HEK293T (cell line): ENCODE measurements at regions not wholly inside any gene's neighbourhood (a gene's known extent, or its start where the extent isn't known, plus 50 kb on each side); places are given as distances from the start of the nearest gene placed in this dataset.

Experiments
- CTCF ChIA-PET: fragments of 350-600 bp; formaldehyde crosslinking; extraction: SDS; loops from one replicate; lab custom pipeline; 2021; ENCODE audit warnings: antibody characterized with exemption, inconsistent platforms; lab: Yijun Ruan, JAX
- POLR2A ChIA-PET: fragments of 350-600 bp; formaldehyde crosslinking; extraction: SDS; loops from one replicate; lab custom pipeline; 2020; ENCODE audit warnings: antibody characterized with exemption, inconsistent platforms; lab: Yijun Ruan, JAX
- DNase-seq: peaks from one replicate; pipeline ENCODE4 v3.0.0; 2012; ENCODE audit warnings: mixed read lengths; ENCODE audit errors: extremely low spot score
- ARNT ChIP-seq: fragments of 450-650 bp; IDR thresholded peaks from 2 replicates; pipeline ENCODE4 v1.6.1; 2017; ENCODE audit warnings: mild to moderate bottlenecking
- BHLHE40 ChIP-seq: fragments of 450-650 bp; IDR thresholded peaks from 2 replicates; pipeline ENCODE4 v1.6.1; 2016; ENCODE audit warnings: mild to moderate bottlenecking, moderate library complexity, borderline replicate concordance
- CTBP1 ChIP-seq: fragments of 450-650 bp; IDR thresholded peaks from 2 replicates; pipeline ENCODE4 v1.6.1; 2016; ENCODE audit warnings: borderline replicate concordance
- ELF4 ChIP-seq: fragments of 450-650 bp; IDR thresholded peaks from 2 replicates; pipeline ENCODE4 v1.6.1; 2017; ENCODE audit warnings: antibody characterized with exemption
- FOXA1 ChIP-seq: fragments of 450-650 bp; IDR thresholded peaks from 2 replicates; pipeline ENCODE4 v1.6.1; 2016; ENCODE audit warnings: mild to moderate bottlenecking
- FOXK2 ChIP-seq: fragments of 450-650 bp; IDR thresholded peaks from 2 replicates; pipeline ENCODE4 v1.6.1; 2016; ENCODE audit warnings: mild to moderate bottlenecking
- FOXM1 ChIP-seq: fragments of 450-650 bp; IDR thresholded peaks from 2 replicates; pipeline ENCODE4 v1.6.1; 2017; ENCODE audit warnings: mild to moderate bottlenecking, borderline replicate concordance
- HDGF ChIP-seq: fragments of 450-650 bp; IDR thresholded peaks from 2 replicates; pipeline ENCODE4 v1.6.1; 2017; ENCODE audit warnings: antibody characterized with exemption, borderline replicate concordance
- L3MBTL2 ChIP-seq: fragments of 450-650 bp; conservative IDR thresholded peaks from 2 replicates; pipeline ENCODE4 v1.6.1; 2016; ENCODE audit warnings: mild to moderate bottlenecking
- LEF1 ChIP-seq: fragments of 450-650 bp; IDR thresholded peaks from 2 replicates; pipeline ENCODE4 v1.6.1; 2017; ENCODE audit warnings: mild to moderate bottlenecking, borderline replicate concordance
- NFRKB ChIP-seq: fragments of 450-650 bp; IDR thresholded peaks from 2 replicates; pipeline ENCODE4 v1.6.1; 2016; ENCODE audit warnings: mild to moderate bottlenecking, moderate library complexity
- SP1 ChIP-seq: fragments of 450-650 bp; IDR thresholded peaks from 2 replicates; pipeline ENCODE4 v1.6.1; 2017
- SUZ12 ChIP-seq: fragments of 450-650 bp; IDR thresholded peaks from 2 replicates; pipeline ENCODE4 v1.6.1; 2016; ENCODE audit warnings: mild to moderate bottlenecking
- TARDBP ChIP-seq: fragments of 450-650 bp; IDR thresholded peaks from 2 replicates; pipeline ENCODE4 v1.6.1; 2016
- ZNF384 ChIP-seq: fragments of 450-650 bp; IDR thresholded peaks from 2 replicates; pipeline ENCODE4 v1.6.1; 2016
- TF ChIP-seq, protein P1 (sequence below): fragments of 450-650 bp; IDR thresholded peaks from 2 replicates; pipeline ENCODE4 v1.6.1; 2016

DNA sequence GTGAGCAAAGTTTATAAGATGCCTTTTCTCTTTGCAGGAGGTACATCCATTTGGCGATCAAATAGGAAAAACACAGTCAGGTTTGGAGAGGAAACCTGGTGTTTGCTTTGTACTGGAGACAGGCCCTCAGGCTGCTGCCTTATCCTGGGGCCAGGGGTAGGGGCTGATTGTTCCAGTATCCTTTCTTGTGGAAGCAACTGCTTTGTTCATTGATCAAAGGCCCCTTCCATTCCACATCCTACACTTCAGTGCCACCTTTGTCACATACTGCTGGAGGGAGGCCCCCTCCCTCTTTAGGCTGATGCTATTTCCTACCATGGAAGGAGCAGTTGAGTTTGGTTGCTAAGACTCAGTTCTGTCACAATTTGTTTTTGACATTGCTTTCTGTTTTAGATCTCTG, 778.1 kb downstream of the TLR4 start:
- POLR2A ChIA-PET = no interaction called here
- TF ChIP-seq NFRKB = no peak
- TF ChIP-seq FOXM1 = no peak
- no peak for TF ChIP-seq ZNF384
- no peak for TF ChIP-seq BHLHE40
- no peak for TF ChIP-seq CTBP1
- TF ChIP-seq FOXA1 = no peak
- TF ChIP-seq LEF1 = no peak
- TF ChIP-seq ELF4 = no peak
- no peak for TF ChIP-seq ARNT
- no peak for TF ChIP-seq SUZ12
- TF ChIP-seq, protein P1, sequence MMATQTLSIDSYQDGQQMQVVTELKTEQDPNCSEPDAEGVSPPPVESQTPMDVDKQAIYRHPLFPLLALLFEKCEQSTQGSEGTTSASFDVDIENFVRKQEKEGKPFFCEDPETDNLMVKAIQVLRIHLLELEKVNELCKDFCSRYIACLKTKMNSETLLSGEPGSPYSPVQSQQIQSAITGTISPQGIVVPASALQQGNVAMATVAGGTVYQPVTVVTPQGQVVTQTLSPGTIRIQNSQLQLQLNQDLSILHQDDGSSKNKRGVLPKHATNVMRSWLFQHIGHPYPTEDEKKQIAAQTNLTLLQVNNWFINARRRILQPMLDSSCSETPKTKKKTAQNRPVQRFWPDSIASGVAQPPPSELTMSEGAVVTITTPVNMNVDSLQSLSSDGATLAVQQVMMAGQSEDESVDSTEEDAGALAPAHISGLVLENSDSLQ = no peak
- no peak for TF ChIP-seq FOXK2
- no peak for TF ChIP-seq L3MBTL2
- TF ChIP-seq HDGF = no peak
- TF ChIP-seq SP1 = no peak
- TF ChIP-seq TARDBP = no peak
- CTCF ChIA-PET = no interaction called here
- DNase-seq = no peak

GRCh38 chr9:118483677-118484076, 779.5 kb downstream of the TLR4 start:
- CTCF ChIA-PET = no interaction called here
- no peak for DNase-seq
- POLR2A ChIA-PET = no interaction called here

DNA sequence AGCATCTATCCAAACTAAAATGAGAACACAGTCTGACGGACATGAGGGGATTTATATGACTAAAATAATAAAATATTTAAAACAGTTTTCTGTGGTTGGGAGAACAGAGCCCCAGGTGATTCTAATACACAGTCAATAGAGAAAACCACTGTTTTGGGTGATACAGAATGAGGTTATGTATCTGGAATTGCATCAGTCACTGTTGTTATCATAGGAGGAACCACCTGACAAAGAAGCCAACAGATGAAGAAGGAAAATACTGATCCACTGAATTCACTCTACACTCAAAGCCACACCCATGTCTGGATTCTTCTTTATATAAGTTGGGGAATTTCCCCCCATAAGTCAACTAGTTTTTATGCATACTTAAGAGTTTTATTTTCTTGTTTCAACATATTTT, 799.0 kb downstream of the TLR4 start:
- DNase-seq = no peak
- TF ChIP-seq FOXK2 (no peak), ZNF384 (no peak), CTBP1 (no peak), SP1 (no peak), BHLHE40 (no peak), TARDBP (no peak), FOXA1 (no peak), ELF4 (no peak), NFRKB (no peak), LEF1 (no peak), SUZ12 (no peak), FOXM1 (no peak), HDGF (no peak), L3MBTL2 (no peak), ARNT (no peak)
- TF ChIP-seq, protein P1 = no peak
- CTCF ChIA-PET = no interaction called here
- POLR2A ChIA-PET = no interaction called here

More at GRCh38 chr9:118483677-118484076, 779.5 kb downstream of the TLR4 start:
- TF ChIP-seq FOXM1 (no peak), FOXK2 (no peak), ELF4 (no peak), BHLHE40 (no peak), L3MBTL2 (no peak), ARNT (no peak), FOXA1 (no peak), NFRKB (no peak), ZNF384 (no peak), CTBP1 (no peak), TARDBP (no peak), SUZ12 (no peak), SP1 (no peak), HDGF (no peak), LEF1 (no peak)
- TF ChIP-seq, protein P1 = no peak

DNA sequence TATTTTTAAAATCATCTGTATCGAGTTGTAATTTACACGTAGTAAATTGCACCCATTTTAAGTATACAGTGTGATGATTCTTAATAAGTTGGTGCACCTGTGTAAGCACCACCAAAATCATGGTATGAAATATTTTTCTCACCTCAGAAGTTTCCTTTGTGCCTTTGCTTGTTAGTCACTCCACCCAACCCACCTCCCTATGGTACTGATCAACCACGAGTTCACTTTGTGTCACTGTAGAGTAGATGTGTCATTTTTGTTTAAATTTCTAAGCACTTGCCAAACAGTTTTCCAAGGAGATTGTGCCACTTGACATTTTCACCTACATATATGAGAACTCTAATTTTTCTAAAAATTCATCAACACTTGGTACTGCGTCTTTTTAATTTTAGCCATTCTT, 806.5 kb downstream of the TLR4 start:
- CTCF ChIA-PET = no interaction called here
- TF ChIP-seq NFRKB (no peak), TARDBP (no peak), ELF4 (no peak)
- DNase-seq = no peak
- POLR2A ChIA-PET = no interaction called here

DNA sequence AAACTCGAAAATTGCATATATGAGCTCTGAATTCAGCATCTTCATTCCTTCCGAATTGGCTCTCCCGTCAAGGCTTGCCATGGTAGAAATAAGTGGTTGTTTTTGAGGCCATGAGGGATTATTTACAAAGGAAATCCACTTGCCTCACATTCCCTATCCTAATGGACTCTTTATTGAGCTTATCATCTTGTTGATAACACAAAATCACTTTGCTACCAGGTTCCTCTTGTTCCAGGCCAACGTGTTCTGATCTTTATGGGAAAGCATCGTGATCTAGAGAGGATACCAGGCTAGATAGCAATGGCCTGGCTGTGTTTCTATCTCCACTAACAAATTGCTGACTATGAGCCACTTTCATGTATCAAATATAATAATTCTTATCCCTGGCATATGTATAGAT, 811.7 kb downstream of the TLR4 start:
- ChIA-PET CTCF (no interaction called here), POLR2A (no interaction called here)
- DNase-seq = no peak
- TF ChIP-seq NFRKB (no peak), HDGF (no peak), FOXK2 (no peak), TARDBP (no peak), L3MBTL2 (no peak)
- TF ChIP-seq, protein P1 = no peak

GRCh38 chr9:118521261-118521660, 817.1 kb downstream of the TLR4 start:
- DNase-seq = no peak
- POLR2A ChIA-PET = no interaction called here
- CTCF ChIA-PET = no interaction called here
- TF ChIP-seq FOXM1 = no peak
- TF ChIP-seq ZNF384 = no peak
- TF ChIP-seq BHLHE40 = no peak
- TF ChIP-seq L3MBTL2 = no peak
- no peak for TF ChIP-seq NFRKB
- TF ChIP-seq SP1 = no peak
- no peak for TF ChIP-seq FOXA1
- TF ChIP-seq, protein P1 = no peak
- no peak for TF ChIP-seq TARDBP
- no peak for TF ChIP-seq SUZ12
- TF ChIP-seq FOXK2 = no peak
